GM23248 (cell line): ENCODE measurements at regions not wholly inside any gene's neighbourhood (a gene's known extent, or its start where the extent isn't known, plus 50 kb on each side); places are given as distances from the start of the nearest gene placed in this dataset.

Source experiments
- EZH2 ChIP-seq: fragments of 200-600 bp; sonication (generic); IDR thresholded peaks from 2 replicates; pipeline ENCODE4 v1.6.1; 2018; ENCODE audit warnings: antibody characterized with exemption, mild to moderate bottlenecking; ENCODE audit not compliant: insufficient read depth, poor library complexity, severe bottlenecking
- EZH2phosphoT487 ChIP-seq: fragments of 200-600 bp; sonication (generic); IDR thresholded peaks from 2 replicates; pipeline ENCODE4 v1.6.1; 2018; ENCODE audit warnings: antibody characterized with exemption, moderate library complexity, mild to moderate bottlenecking, low read depth; ENCODE audit not compliant: insufficient read depth

- no peak for TF ChIP-seq EZH2phosphoT487
- TF ChIP-seq EZH2 = no peak
Measured at GRCh38 chr1:106659490-106660244, 396.8 kb upstream of the PRMT6 start.
